HFFc6 (cell line): ENCODE measurements at regions not wholly inside any gene's neighbourhood (a gene's known extent, or its start where the extent isn't known, plus 50 kb on each side); places are given as distances from the start of the nearest gene placed in this dataset.

Experiments
- DNase-seq: peaks from one replicate; pipeline ENCODE4 v3.0.0-alpha.2; 2018
- H3K27ac Mint-ChIP-seq: 2 replicates; pipeline ENCODE4 v1.8.0; 2020; ENCODE audit warnings: mild to moderate bottlenecking, mixed read lengths
- H3K27me3 Mint-ChIP-seq: 2 replicates; pipeline ENCODE4 v1.8.0; 2021; ENCODE audit warnings: mild to moderate bottlenecking, moderate library complexity, mixed read lengths; ENCODE audit not compliant: insufficient read depth
- H3K36me3 Mint-ChIP-seq: 2 replicates; pipeline ENCODE4 v1.8.0; 2021; ENCODE audit warnings: low read depth, mixed read lengths
- H3K4me1 Mint-ChIP-seq: 2 replicates; pipeline ENCODE4 v1.8.0; 2020; ENCODE audit warnings: low read depth, mixed read lengths
- H3K4me3 Mint-ChIP-seq: 2 replicates; pipeline ENCODE4 v1.8.0; 2020; ENCODE audit warnings: mild to moderate bottlenecking, moderate library complexity, mixed read lengths
- H3K9me3 Mint-ChIP-seq: 2 replicates; pipeline ENCODE4 v1.8.0; 2020; ENCODE audit warnings: mild to moderate bottlenecking, mixed read lengths
- TF ChIP-seq, protein P1 (sequence below): fragments of 200-600 bp; sonication (generic); IDR thresholded peaks from 2 replicates; pipeline ENCODE4 v1.5.0; 2021; ENCODE audit warnings: antibody characterized with exemption, mild to moderate bottlenecking

DNA sequence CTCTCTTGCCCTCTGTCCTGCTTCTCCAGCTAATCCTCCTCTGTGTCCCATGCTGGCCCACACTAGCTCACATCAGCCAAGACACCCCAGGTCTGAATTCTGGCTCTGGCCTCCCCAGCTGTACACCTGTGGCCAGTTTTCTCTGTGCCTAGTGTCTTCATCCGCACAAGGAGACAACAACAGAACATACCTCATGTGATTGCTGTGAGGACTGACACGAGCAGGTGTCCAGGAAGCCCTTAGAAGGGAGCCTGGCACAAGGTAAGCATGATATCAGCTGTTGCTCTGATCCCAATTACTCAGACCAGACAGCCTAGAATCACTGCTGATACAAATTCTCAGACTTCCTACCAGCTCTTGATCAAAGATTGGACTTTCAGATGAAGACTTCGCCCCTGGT is 71.2 kb upstream of the GJB5 start:
- TF ChIP-seq, protein P1, sequence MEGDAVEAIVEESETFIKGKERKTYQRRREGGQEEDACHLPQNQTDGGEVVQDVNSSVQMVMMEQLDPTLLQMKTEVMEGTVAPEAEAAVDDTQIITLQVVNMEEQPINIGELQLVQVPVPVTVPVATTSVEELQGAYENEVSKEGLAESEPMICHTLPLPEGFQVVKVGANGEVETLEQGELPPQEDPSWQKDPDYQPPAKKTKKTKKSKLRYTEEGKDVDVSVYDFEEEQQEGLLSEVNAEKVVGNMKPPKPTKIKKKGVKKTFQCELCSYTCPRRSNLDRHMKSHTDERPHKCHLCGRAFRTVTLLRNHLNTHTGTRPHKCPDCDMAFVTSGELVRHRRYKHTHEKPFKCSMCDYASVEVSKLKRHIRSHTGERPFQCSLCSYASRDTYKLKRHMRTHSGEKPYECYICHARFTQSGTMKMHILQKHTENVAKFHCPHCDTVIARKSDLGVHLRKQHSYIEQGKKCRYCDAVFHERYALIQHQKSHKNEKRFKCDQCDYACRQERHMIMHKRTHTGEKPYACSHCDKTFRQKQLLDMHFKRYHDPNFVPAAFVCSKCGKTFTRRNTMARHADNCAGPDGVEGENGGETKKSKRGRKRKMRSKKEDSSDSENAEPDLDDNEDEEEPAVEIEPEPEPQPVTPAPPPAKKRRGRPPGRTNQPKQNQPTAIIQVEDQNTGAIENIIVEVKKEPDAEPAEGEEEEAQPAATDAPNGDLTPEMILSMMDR = no peak
- no peak overlapping the region for H3K27ac Mint-ChIP-seq
- peaks cover 10% of the 10 kb centered on the region; the same call in 1 of the 2 replicates for H3K27me3 Mint-ChIP-seq
- no peaks in the 10 kb centered on the region for H3K36me3 Mint-ChIP-seq
- DNase-seq = no peak
- H3K4me1 Mint-ChIP-seq = no peaks in the 10 kb centered on the region
- no peak overlapping the region for H3K4me3 Mint-ChIP-seq
- no peaks in the 10 kb centered on the region for H3K9me3 Mint-ChIP-seq

DNA sequence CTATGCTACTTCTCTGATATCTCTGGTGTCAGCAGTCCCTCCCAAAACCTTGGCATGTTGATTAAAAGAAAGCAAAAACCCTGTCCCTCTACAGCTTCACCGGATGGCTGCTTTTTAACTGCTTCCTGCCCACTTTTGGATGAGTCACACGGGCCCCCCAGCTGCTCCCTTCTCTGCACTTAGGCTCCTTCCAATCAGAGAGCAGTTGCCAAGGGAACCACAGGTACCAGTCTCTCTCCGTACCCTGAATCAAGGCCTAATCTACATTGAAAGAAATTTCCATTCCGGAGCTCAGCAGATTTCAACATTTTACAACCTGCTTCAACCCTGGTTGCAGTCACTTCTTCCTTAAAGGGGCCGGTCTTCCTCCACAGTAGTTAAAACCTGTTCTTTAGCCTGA is 70.6 kb upstream of the GJB5 start:
- peaks cover 10% of the 10 kb centered on the region; the same call in 1 of the 2 replicates for H3K27me3 Mint-ChIP-seq
- no peaks in the 10 kb centered on the region for H3K36me3 Mint-ChIP-seq
- no peaks in the 10 kb centered on the region for H3K4me1 Mint-ChIP-seq
- DNase-seq = no peak
- H3K9me3 Mint-ChIP-seq = no peaks in the 10 kb centered on the region
- no peak overlapping the region for H3K4me3 Mint-ChIP-seq
- TF ChIP-seq, protein P1 = no peak
- no peak overlapping the region for H3K27ac Mint-ChIP-seq

DNA sequence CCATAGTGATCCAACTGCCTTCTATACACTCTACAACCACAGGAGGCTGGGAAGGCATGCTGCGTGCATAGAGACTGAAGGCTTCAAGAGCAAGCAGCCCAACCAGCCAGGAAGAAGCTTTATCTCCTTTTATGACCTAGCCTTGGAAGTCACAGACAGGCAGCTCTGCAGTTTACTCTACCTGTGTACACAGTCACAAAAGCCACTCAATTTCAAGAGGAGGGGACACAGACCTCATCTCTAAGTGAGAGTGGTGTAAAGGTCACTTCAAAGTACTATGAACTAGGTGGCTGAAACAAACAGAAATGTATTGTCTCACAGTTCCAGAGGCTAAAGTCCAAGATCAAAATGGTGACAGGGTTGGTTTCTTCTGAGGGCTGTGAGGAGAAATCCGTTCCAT is 69.6 kb upstream of the GJB5 start:
- Mint-ChIP-seq H3K27me3 (peaks cover 10% of the 10 kb centered on the region), H3K27ac (no peak overlapping the region), H3K4me3 (no peak overlapping the region), H3K4me1 (no peaks in the 10 kb centered on the region), H3K36me3 (no peaks in the 10 kb centered on the region), H3K9me3 (no peaks in the 10 kb centered on the region)
- no peak for DNase-seq
- TF ChIP-seq, protein P1 = no peak

DNA sequence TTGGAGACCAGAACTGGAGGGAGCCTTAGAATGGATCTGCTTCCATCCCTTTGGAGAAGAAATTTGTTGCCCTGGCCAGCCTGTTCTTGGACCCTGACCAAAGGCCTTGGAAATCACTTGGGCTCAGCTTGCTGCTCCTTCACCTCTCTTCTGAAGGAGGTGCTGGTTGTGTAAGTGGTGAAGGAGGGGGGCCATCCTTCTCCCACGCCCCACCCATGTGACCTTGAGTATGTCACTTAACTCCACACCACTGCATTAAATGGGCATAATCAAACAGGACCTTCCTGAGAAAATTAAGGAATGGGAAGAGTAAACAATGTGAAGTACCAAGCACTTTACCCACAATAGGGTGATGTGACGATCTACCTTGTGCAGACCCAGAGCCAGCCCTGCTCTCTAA is 68.3 kb upstream of the GJB5 start:
- H3K36me3 Mint-ChIP-seq = no peaks in the 10 kb centered on the region
- TF ChIP-seq, protein P1 = no peak
- no peak overlapping the region for H3K27ac Mint-ChIP-seq
- H3K9me3 Mint-ChIP-seq = no peaks in the 10 kb centered on the region
- DNase-seq = no peak
- H3K4me3 Mint-ChIP-seq = no peak overlapping the region
- H3K4me1 Mint-ChIP-seq = no peaks in the 10 kb centered on the region
- H3K27me3 Mint-ChIP-seq = peaks cover 10% of the 10 kb centered on the region

DNA sequence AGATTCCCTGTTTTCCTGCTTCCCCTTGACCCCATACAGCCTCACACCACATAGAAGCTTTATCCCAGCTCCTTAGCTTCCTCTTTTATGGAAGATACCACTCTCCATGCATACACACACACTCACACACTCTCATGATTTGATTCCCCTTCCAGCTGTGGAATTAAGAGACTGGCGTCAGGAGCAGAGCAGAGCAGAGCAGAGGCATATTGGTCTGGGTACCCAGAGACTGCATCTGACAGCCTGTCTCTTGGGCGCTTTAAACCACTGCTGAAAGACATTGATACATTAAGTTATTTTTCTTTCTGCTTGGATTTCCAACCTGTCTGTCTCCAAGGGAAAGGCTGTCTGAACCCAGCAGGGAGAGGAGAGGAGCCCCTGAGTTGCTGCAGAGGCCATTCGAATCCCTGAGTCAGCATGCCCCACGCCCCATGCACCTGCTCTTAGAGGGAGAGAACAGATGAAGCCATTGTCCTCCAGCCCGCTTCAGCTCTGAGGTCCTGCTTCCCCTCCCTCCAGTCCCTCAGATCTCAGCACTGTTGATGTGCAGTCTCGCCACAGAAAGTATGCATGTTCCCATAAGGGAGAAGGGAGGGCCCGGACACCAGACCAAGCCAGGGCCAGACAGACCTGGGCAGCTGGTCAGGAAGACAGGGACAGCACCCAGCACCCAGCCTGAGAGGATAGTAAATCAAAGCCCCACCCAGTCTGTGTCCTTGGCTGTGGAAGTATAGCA is 66.7 kb upstream of the GJB5 start:
- Mint-ChIP-seq H3K4me1 (no peaks in the 10 kb centered on the region), H3K4me3 (no peak overlapping the region), H3K36me3 (no peaks in the 10 kb centered on the region), H3K9me3 (no peaks in the 10 kb centered on the region), H3K27ac (no peak overlapping the region), H3K27me3 (peaks cover 11% of the 10 kb centered on the region)
- no peak for DNase-seq
- TF ChIP-seq, protein P1 = no peak
